GM12878 (cell line): ENCODE measurements at regions not wholly inside any gene's neighbourhood (a gene's known extent, or its start where the extent isn't known, plus 50 kb on each side); places are given as distances from the start of the nearest gene placed in this dataset.

ENCODE experiments used
- ATAC-seq: fragments of 200-7000 bp; cut with Tn5 transposase; 3 replicates; pipeline ENCODE4 v1.9.1; 2020; ENCODE audit warnings: mild to moderate bottlenecking, moderate library complexity
- BruUV-seq: library from RNA; stranded (reverse); fragments of 400-500 nt; replicated peaks from 2 replicates; lab custom pipeline; 2021; lab: Mats Ljungman, UMichigan
- CTCF ChIA-PET: fragments of 300-600 bp; sonication (Branson Sonifier 250); formaldehyde crosslinking; extraction: SDS; loops from one replicate; lab custom pipeline; 2021; ENCODE audit warnings: inconsistent platforms; lab: Yijun Ruan, JAX
- POLR2A ChIA-PET: fragments of 350-600 bp; formaldehyde crosslinking; extraction: SDS; loops from one replicate; lab custom pipeline; 2021; ENCODE audit warnings: inconsistent platforms; lab: Charles Lee
- RAD21 ChIA-PET: fragments of 300-600 bp; sonication (Branson Sonifier 250); formaldehyde crosslinking; loops from one replicate; lab custom pipeline; 2023; ENCODE audit warnings: antibody characterized with exemption; ENCODE audit not compliant: unreplicated experiment; lab: Charles Lee
- SMC1A ChIA-PET: fragments of 300-600 bp; sonication (Branson Sonifier 250); formaldehyde crosslinking; loops from one replicate; lab custom pipeline; 2023; ENCODE audit not compliant: unreplicated experiment, uncharacterized antibody; lab: Charles Lee
- DNase-seq: peaks from one replicate; pipeline ENCODE4 v3.0.0-alpha.2; 2011; ENCODE audit warnings: low read depth, low spot score
- FAIRE-seq: peaks from 3 replicates; lab custom pipeline; 2011; peaks lifted over from hg19 to GRCh38; lab: Jason Lieb, UNC
- H2AFZ ChIP-seq: 2 replicates; pipeline ENCODE4 v1.6.0; 2011; ENCODE audit warnings: low read depth, low read length, control low read depth; ENCODE audit not compliant: control insufficient read depth
- H3K27ac ChIP-seq: 2 replicates; pipeline ENCODE4 v1.5.1; 2011; ENCODE audit warnings: control low read depth; ENCODE audit not compliant: control insufficient read depth, insufficient read depth
- H3K27me3 ChIP-seq, 2 experiments: replicated peaks in 1 of 2; 2 replicates each; pipeline versions ENCODE4 v1.6.0 to v1.6.1; 2011; ENCODE audit warnings: low read length in 1 of 2; ENCODE audit not compliant: control insufficient read depth in 2 of 2, insufficient read depth in 2 of 2
- H3K36me3 ChIP-seq, 2 experiments: 2 replicates each; pipeline ENCODE4 v1.5.1; 2011; ENCODE audit warnings: low read length in 1 of 2; ENCODE audit not compliant: control insufficient read depth in 2 of 2, insufficient read depth in 2 of 2
- H3K4me1 ChIP-seq: 2 replicates; pipeline ENCODE4 v1.6.1; 2011; ENCODE audit warnings: mild to moderate bottlenecking, low read length, moderate library complexity, mixed read lengths; ENCODE audit not compliant: control insufficient read depth, insufficient read depth
- H3K4me2 ChIP-seq: 2 replicates; pipeline ENCODE4 v1.6.0; 2011; ENCODE audit warnings: control low read depth; ENCODE audit not compliant: control insufficient read depth, insufficient read depth
- H3K4me3 ChIP-seq: fragments of 200-600 bp; sonication (generic); 2 replicates; pipeline ENCODE4 v1.5.1; 2016
- H3K79me2 ChIP-seq: 2 replicates; pipeline ENCODE4 v1.6.0; 2011; ENCODE audit warnings: low read length; ENCODE audit not compliant: control insufficient read depth, insufficient read depth
- H3K9ac ChIP-seq: 2 replicates; pipeline ENCODE4 v1.8.0; 2011; ENCODE audit warnings: low read length, control low read depth, mixed read lengths; ENCODE audit not compliant: control insufficient read depth, insufficient read depth
- H3K9me3 ChIP-seq: replicated peaks from 3 replicates; pipeline ENCODE4 v1.5.1; 2011; ENCODE audit warnings: mild to moderate bottlenecking, low read length; ENCODE audit not compliant: control insufficient read depth, insufficient read depth
- H4K20me1 ChIP-seq: 2 replicates; pipeline ENCODE4 v1.6.0; 2011; ENCODE audit not compliant: control insufficient read depth, insufficient read depth
- ASH2L ChIP-seq: fragments of 300-600, 200-600 bp; sonication (generic); IDR thresholded peaks from 2 replicates; pipeline ENCODE4 v1.6.1; 2017; ENCODE audit warnings: low read depth, mild to moderate bottlenecking, borderline replicate concordance
- DPF2 ChIP-seq: fragments of 450-650 bp; IDR thresholded peaks from 2 replicates; pipeline ENCODE4 v1.6.1; 2017; ENCODE audit warnings: mild to moderate bottlenecking
- ELK1 ChIP-seq: IDR thresholded peaks from 2 replicates; pipeline ENCODE4 v1.6.1; 2012; ENCODE audit warnings: low read depth, low read length, improper control_type of control experiment
- EP300 ChIP-seq, 2 experiments: fragments of 150-350 bp in 1 of 2; IDR thresholded peaks; 2 replicates each; pipeline ENCODE4 v1.6.1; 2011 to 2012; ENCODE audit warnings: low read depth in 2 of 2, low read length in 2 of 2, borderline replicate concordance in 1 of 2, improper control_type of control experiment in 1 of 2, inconsistent platforms in 1 of 2; ENCODE audit not compliant: control insufficient read depth in 1 of 2
- IRF4 ChIP-seq: IDR thresholded peaks from 2 replicates; pipeline ENCODE4 v1.6.1; 2011; ENCODE audit warnings: low read depth, low read length
- NRF1 ChIP-seq: conservative IDR thresholded peaks from 2 replicates; pipeline ENCODE4 v1.6.1; 2011; ENCODE audit warnings: mild to moderate bottlenecking, low read depth, low read length, improper control_type of control experiment
- POLR2AphosphoS2 ChIP-seq: IDR thresholded peaks from 2 replicates; pipeline ENCODE4 v1.6.1; 2011; ENCODE audit warnings: low read depth, mild to moderate bottlenecking, low read length, improper control_type of control experiment, moderate library complexity
- SMC3 ChIP-seq: IDR thresholded peaks from 2 replicates; pipeline ENCODE4 v1.6.1; 2011; ENCODE audit warnings: low read length, improper control_type of control experiment, borderline replicate concordance
- ZBTB33 ChIP-seq: fragments of 450-650 bp; IDR thresholded peaks from 2 replicates; pipeline ENCODE4 v1.6.1; 2017; ENCODE audit warnings: mild to moderate bottlenecking
- WGBS: methylation state at CpG from one replicate; pipeline ENCODE4 v1.1.6; 2016; ENCODE audit warnings: low lambda C conversion rate; ENCODE audit not compliant: insufficient replicate concordance, insufficient coverage; ENCODE audit errors: missing lambda C conversion rate; 5-methylcytosine and 5-hydroxymethylcytosine counted together
- in situ Hi-C: fragments of 300-500 bp; cut with MboI; formaldehyde crosslinking; loops from 9 replicates; pipeline ENCODE4 v1.14.3; 2018; ENCODE audit warnings: mixed read lengths
- intact Hi-C: fragments of 100-400 bp; cut with micrococcal nuclease; formaldehyde crosslinking; loops from one replicate; pipeline ENCODE4 v1.14.2; 2022; ENCODE audit not compliant: unreplicated experiment

DNA sequence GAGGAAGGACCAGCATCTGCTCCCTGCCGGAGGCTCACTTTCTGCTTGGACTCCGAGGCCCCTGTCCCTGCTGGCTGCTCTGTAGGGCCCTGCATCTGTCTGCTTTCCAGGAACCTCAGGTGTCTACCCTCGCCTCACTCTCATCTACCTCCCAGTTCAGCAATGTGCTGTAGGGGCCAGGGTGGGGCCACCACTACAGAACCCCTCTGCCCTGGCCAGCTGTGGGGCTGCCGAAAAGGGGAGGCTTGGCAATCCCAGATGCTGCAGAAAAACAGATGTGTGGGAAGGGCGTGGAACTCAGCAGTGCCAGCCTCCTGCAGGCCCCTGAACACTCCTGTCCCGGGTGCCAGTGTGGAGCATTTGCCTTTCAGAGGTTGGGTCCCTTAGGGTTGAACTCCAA lies 80.1 kb upstream of the ZNF469 start:
- no TSS peak for BruUV-seq
- CTCF ChIA-PET: no interaction called here
- Histone ChIP-seq H3K4me3 (no peak overlapping the region), H2AFZ (no peak overlapping the region), H3K9ac (no peak overlapping the region), H3K79me2 (no peaks in the 10 kb centered on the region), H3K27me3 (no peaks in the 10 kb centered on the region; a peak in 2 of 4 replicates), H3K36me3 (no peaks in the 10 kb centered on the region), H3K4me2 (no peak overlapping the region), H3K4me1 (no peaks in the 10 kb centered on the region), H3K27ac (no peak overlapping the region), H4K20me1 (no peaks in the 10 kb centered on the region), H3K9me3 (peaks cover 2% of the 10 kb centered on the region; the same call in 1 of the 3 replicates)
- 6% methylated on average over 6 of the region's 6 CpGs for WGBS
- intact Hi-C loops: no loop called here
- FAIRE-seq (no peak), DNase-seq (no peak), ATAC-seq (no peak)
- POLR2A ChIA-PET: no interaction called here
- RAD21 ChIA-PET: no interaction called here
- in situ Hi-C loops: no loop called here
- SMC1A ChIA-PET: no interaction called here
- TF ChIP-seq ZBTB33 (no peak), POLR2AphosphoS2 (no peak), DPF2 (no peak), EP300 (IDR thresholded peaks at IDR 0.05; ENCODE audit: borderline replicate concordance in 1 of 2, control insufficient read depth in 1 of 2, low read depth in 2 of 2, low read length in 2 of 2) (no peak), ELK1 (no peak), IRF4 (no peak), NRF1 (no peak), ASH2L (no peak), SMC3 (no peak)
